SK-N-MC (cell line): ENCODE measurements at regions not wholly inside any gene's neighbourhood (a gene's known extent, or its start where the extent isn't known, plus 50 kb on each side); places are given as distances from the start of the nearest gene placed in this dataset.

Experiments
- EZH2 ChIP-seq: fragments of 200-600 bp; sonication (generic); IDR thresholded peaks from one replicate; pipeline ENCODE4 v1.6.1; 2017; ENCODE audit warnings: antibody characterized with exemption
- FOXP2 ChIP-seq: optimal IDR thresholded peaks from 2 replicates; pipeline ENCODE3; 2011; ENCODE audit warnings: mild to moderate bottlenecking, moderate library complexity; ENCODE audit not compliant: insufficient read depth; ENCODE audit errors: extremely low read length, control extremely low read depth
- POLR2AphosphoS5 ChIP-seq: IDR thresholded peaks from 2 replicates; pipeline ENCODE4 v1.6.1; 2012; ENCODE audit warnings: mild to moderate bottlenecking, low read depth, low read length, borderline replicate concordance

DNA sequence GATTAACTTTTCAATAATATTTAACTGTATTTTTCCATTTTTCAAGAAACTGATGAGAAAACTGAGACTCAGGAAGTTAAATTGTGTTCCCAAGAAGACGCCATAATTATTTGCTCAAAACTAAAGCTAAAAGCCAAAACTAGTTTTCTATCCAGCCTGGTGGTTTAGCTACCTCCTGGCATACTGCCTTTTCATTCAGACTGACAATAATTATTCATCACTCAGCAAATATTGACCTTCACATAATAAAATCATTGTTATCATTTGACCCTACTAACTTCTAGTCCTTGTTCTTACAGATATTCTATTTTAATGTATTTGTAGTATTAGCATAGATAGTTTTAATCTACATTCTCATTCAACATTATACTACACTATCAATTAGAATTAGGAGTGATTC, 210.6 kb upstream of the GADL1 start:
- TF ChIP-seq EZH2 (no peak), POLR2AphosphoS5 (no peak), FOXP2 (no peak)
